MM.1S (cell line): ENCODE measurements at regions not wholly inside any gene's neighbourhood (a gene's known extent, or its start where the extent isn't known, plus 50 kb on each side); places are given as distances from the start of the nearest gene placed in this dataset.

Experiments
- DNase-seq: peaks from one replicate; pipeline ENCODE4 v3.0.0-alpha.2; 2015
- H2AFZ ChIP-seq: fragments of 300-600 bp; sonication (generic); 2 replicates; pipeline ENCODE4 v1.6.0; 2016; ENCODE audit warnings: antibody characterized with exemption, low read length
- H3F3A ChIP-seq: fragments of 300-600 bp; sonication (generic); 2 replicates; pipeline ENCODE4 v1.6.1; 2016; ENCODE audit warnings: mild to moderate bottlenecking, antibody characterized with exemption, low read length, moderate library complexity, mixed read lengths; ENCODE audit not compliant: insufficient read depth
- H3K27ac ChIP-seq: fragments of 300-600 bp; sonication (generic); 2 replicates; pipeline ENCODE4 v1.5.1; 2016; ENCODE audit warnings: mild to moderate bottlenecking, low read length
- H3K27me3 ChIP-seq: fragments of 300-600 bp; sonication (generic); replicated peaks from 2 replicates; pipeline ENCODE4 v1.6.0; 2016; ENCODE audit warnings: low read length; ENCODE audit not compliant: insufficient read depth
- H3K36me3 ChIP-seq: fragments of 300-600 bp; sonication (generic); replicated peaks from 2 replicates; pipeline ENCODE4 v1.6.1; 2016; ENCODE audit warnings: mild to moderate bottlenecking, low read length, mixed read lengths; ENCODE audit not compliant: insufficient read depth
- H3K4me1 ChIP-seq: fragments of 300-600 bp; sonication (generic); 2 replicates; pipeline ENCODE4 v1.6.1; 2016; ENCODE audit warnings: low read length, mixed read lengths
- H3K4me2 ChIP-seq: fragments of 300-600 bp; sonication (generic); 2 replicates; pipeline ENCODE4 v1.6.0; 2016; ENCODE audit warnings: low read depth, low read length
- H3K4me3 ChIP-seq: fragments of 300-600 bp; sonication (generic); 2 replicates; pipeline ENCODE4 v1.5.1; 2016; ENCODE audit warnings: low read length, mixed read lengths
- H3K79me2 ChIP-seq: fragments of 300-600 bp; sonication (generic); 2 replicates; pipeline ENCODE4 v1.6.1; 2016; ENCODE audit warnings: mixed run types, low read length, mixed read lengths
- H3K9ac ChIP-seq: fragments of 300-600 bp; sonication (generic); 2 replicates; pipeline ENCODE4 v1.6.1; 2016; ENCODE audit warnings: low read length, mixed read lengths
- H3K9me2 ChIP-seq: fragments of 300-600 bp; sonication (generic); replicated peaks from 2 replicates; pipeline ENCODE4 v1.6.1; 2016; ENCODE audit warnings: mild to moderate bottlenecking, low read length, mixed read lengths; ENCODE audit not compliant: insufficient read depth
- H3K9me3 ChIP-seq: fragments of 300-600 bp; sonication (generic); replicated peaks from 2 replicates; pipeline ENCODE4 v1.6.1; 2016; ENCODE audit warnings: mild to moderate bottlenecking, low read length, mixed read lengths; ENCODE audit not compliant: insufficient read depth
- H4K20me1 ChIP-seq: fragments of 300-600 bp; sonication (generic); 2 replicates; pipeline ENCODE4 v1.6.1; 2016; ENCODE audit warnings: mild to moderate bottlenecking, low read length, moderate library complexity, mixed read lengths; ENCODE audit not compliant: insufficient read depth
- EZH2 ChIP-seq: fragments of 300-600 bp; sonication (generic); optimal IDR thresholded peaks from 2 replicates; pipeline ENCODE3; 2017; ENCODE audit warnings: low read depth, mild to moderate bottlenecking, antibody characterized with exemption, low read length, mixed read lengths
- EZH2phosphoT487 ChIP-seq: fragments of 300-600 bp; sonication (generic); IDR thresholded peaks from 2 replicates; pipeline ENCODE4 v1.6.1; 2018; ENCODE audit warnings: antibody characterized with exemption, low read length
- TF ChIP-seq, protein P1 (sequence below): fragments of 300-600 bp; sonication (generic); IDR thresholded peaks from 2 replicates; pipeline ENCODE4 v1.5.1; 2016; ENCODE audit warnings: antibody characterized with exemption, low read length, mixed read lengths

DNA sequence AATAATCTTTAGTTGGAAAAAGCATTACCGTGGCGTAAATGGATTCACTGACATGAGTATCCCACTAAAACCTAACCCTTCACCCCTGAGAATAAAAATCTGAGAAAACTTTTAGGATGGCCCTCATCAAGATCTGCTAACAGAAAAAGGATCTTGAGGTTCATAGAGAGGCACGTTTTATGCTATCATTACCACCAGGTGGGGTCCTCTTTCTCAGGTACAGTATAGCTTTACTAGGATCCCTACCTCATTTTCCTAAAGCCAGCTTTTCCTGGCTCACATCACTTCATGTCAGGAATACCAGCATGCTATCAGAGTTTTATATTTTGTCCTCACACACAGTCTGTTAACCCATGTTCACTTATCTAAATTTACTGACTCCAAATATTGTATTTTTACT, 173.7 kb downstream of the POM121L12 start:
- no peaks in the 10 kb centered on the region for H3K27me3 ChIP-seq
- no peaks in the 10 kb centered on the region for H4K20me1 ChIP-seq
- no peak overlapping the region for H3K4me3 ChIP-seq
- no peak overlapping the region for H3K9ac ChIP-seq
- no peaks in the 10 kb centered on the region for H3K9me2 ChIP-seq
- no peaks in the 10 kb centered on the region for H3K9me3 ChIP-seq
- TF ChIP-seq EZH2phosphoT487 (no peak), EZH2 (no peak)
- TF ChIP-seq, protein P1, sequence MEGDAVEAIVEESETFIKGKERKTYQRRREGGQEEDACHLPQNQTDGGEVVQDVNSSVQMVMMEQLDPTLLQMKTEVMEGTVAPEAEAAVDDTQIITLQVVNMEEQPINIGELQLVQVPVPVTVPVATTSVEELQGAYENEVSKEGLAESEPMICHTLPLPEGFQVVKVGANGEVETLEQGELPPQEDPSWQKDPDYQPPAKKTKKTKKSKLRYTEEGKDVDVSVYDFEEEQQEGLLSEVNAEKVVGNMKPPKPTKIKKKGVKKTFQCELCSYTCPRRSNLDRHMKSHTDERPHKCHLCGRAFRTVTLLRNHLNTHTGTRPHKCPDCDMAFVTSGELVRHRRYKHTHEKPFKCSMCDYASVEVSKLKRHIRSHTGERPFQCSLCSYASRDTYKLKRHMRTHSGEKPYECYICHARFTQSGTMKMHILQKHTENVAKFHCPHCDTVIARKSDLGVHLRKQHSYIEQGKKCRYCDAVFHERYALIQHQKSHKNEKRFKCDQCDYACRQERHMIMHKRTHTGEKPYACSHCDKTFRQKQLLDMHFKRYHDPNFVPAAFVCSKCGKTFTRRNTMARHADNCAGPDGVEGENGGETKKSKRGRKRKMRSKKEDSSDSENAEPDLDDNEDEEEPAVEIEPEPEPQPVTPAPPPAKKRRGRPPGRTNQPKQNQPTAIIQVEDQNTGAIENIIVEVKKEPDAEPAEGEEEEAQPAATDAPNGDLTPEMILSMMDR = 0 out of 2 replicates have a peak, but pooled peaks have one; percentile 6
- no peaks in the 10 kb centered on the region for H3K4me1 ChIP-seq
- H3F3A ChIP-seq = no peaks in the 10 kb centered on the region
- no peak overlapping the region for H3K4me2 ChIP-seq
- no peak overlapping the region; the same call in 1 of the 2 replicates for H3K27ac ChIP-seq
- no peak for DNase-seq
- H3K79me2 ChIP-seq = no peaks in the 10 kb centered on the region
- H3K36me3 ChIP-seq = 0 out of 2 replicates have a peak, but pooled peaks cover 2% of the 10 kb centered on the region
- no peak overlapping the region for H2AFZ ChIP-seq

DNA sequence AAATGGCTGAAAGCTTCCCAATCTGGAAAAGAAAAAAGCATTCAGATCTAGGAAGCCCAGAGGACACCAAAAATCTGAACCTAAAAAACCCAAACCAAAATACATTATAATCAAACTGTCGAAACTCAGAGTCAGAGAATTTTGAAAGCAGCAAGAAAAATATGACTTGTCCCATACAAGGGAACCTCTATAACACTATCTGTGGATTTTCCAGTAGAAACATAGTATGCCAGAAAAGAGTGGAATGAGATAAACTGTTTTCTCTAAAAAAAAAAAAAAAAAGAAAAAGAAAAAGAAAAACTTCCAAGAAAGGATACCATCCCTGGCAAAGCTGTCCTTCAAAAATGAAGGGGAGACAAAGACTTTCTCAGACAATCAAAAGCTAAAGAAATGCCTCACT, 179.0 kb downstream of the POM121L12 start:
- H3K4me1 ChIP-seq = no peaks in the 10 kb centered on the region
- H3K36me3 ChIP-seq = 0 out of 2 replicates have a peak, but pooled peaks cover 2% of the 10 kb centered on the region
- TF ChIP-seq EZH2phosphoT487 = no peak
- no peak for TF ChIP-seq EZH2
- TF ChIP-seq, protein P1 = no peak
- H2AFZ ChIP-seq = no peak overlapping the region
- no peaks in the 10 kb centered on the region for H3K9me2 ChIP-seq
- no peak for DNase-seq
- H3F3A ChIP-seq = no peaks in the 10 kb centered on the region
- H3K4me2 ChIP-seq = no peak overlapping the region
- no peak overlapping the region for H3K27ac ChIP-seq
- H3K79me2 ChIP-seq = no peaks in the 10 kb centered on the region
- no peak overlapping the region for H3K4me3 ChIP-seq
- H3K9ac ChIP-seq = no peak overlapping the region
- H3K27me3 ChIP-seq = no peaks in the 10 kb centered on the region
- H4K20me1 ChIP-seq = no peaks in the 10 kb centered on the region
- no peaks in the 10 kb centered on the region for H3K9me3 ChIP-seq

DNA sequence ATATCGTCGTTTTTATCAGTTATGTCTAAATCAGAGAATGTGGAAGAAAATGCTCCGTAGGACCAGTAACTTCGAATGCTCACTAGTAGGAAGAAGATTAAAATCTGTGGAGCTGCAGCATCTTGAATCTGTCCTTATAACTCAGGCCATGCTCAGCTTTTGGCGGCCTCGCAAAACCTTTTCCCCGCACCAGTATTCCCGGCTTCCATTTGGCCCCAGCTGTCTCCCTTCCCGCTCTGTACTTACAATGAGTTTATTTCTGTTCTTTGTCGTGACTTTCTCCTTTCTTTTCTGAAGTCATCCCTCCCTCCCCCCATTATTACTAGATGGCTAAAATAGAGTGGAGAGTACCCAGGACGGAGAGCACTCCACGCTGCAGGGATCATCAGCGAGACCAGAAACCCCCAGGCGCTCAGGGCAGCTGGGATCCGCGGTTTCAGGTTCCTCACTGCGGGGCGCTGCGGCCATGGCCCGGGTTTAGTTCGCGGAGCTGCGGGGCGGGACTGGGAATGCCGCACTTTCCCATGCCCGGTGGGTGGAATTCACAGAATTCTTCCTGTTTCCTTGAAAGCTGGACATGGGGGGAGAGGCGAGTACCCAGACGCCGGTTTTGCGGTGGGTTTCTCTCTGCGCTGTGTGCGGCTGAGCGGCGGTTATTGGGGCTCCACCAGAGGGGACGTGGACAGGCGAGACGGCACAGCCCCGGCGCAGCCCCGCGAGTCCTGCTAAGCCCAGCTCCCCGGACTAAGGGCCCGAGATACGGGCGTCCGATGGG, 183.5 kb downstream of the POM121L12 start:
- no peaks in the 10 kb centered on the region for H3F3A ChIP-seq
- H3K4me3 ChIP-seq = no peak overlapping the region
- no peak for DNase-seq
- H2AFZ ChIP-seq = no peak overlapping the region
- no peaks in the 10 kb centered on the region for H3K9me3 ChIP-seq
- no peaks in the 10 kb centered on the region for H4K20me1 ChIP-seq
- H3K4me1 ChIP-seq = no peaks in the 10 kb centered on the region
- H3K79me2 ChIP-seq = no peaks in the 10 kb centered on the region
- no peaks in the 10 kb centered on the region for H3K9me2 ChIP-seq
- H3K36me3 ChIP-seq = no peaks in the 10 kb centered on the region
- H3K4me2 ChIP-seq = no peak overlapping the region
- no peak overlapping the region for H3K27ac ChIP-seq
- H3K27me3 ChIP-seq = no peaks in the 10 kb centered on the region
- H3K9ac ChIP-seq = no peak overlapping the region
- TF ChIP-seq EZH2phosphoT487 = no peak
- TF ChIP-seq EZH2 = no peak
- TF ChIP-seq, protein P1 = no peak
